BJ (cell line): ENCODE measurements at regions not wholly inside any gene's neighbourhood (a gene's known extent, or its start where the extent isn't known, plus 50 kb on each side); places are given as distances from the start of the nearest gene placed in this dataset.

ENCODE experiments used
- CTCF ChIA-PET: fragments of 350-600 bp; formaldehyde crosslinking; extraction: SDS; loops from one replicate; lab custom pipeline; 2021; ENCODE audit warnings: antibody characterized with exemption, inconsistent platforms; lab: Yijun Ruan, JAX
- POLR2A ChIA-PET: fragments of 300-600 bp; sonication (Branson Sonifier 250); formaldehyde crosslinking; extraction: SDS; loops from one replicate; lab custom pipeline; 2021; ENCODE audit warnings: antibody characterized with exemption; lab: Charles Lee
- DNase-seq: peaks from one replicate; pipeline ENCODE4 v3.0.0-alpha.2; 2011; ENCODE audit warnings: low read depth
- H3K27me3 ChIP-seq: 2 replicates; pipeline ENCODE4 v1.6.0; 2011; ENCODE audit warnings: low read length; ENCODE audit not compliant: control insufficient read depth, insufficient read depth
- H3K36me3 ChIP-seq: 2 replicates; pipeline ENCODE4 v1.5.1; 2011; ENCODE audit warnings: low read length; ENCODE audit not compliant: control insufficient read depth, insufficient read depth
- H3K4me3 ChIP-seq: 2 replicates; pipeline ENCODE4 v1.5.1; 2011; ENCODE audit warnings: low read depth, mild to moderate bottlenecking, control low read depth, low read length
- TF ChIP-seq, protein P1 (sequence below): IDR thresholded peaks from 2 replicates; pipeline ENCODE4 v1.5.1; 2011; ENCODE audit warnings: low read depth, mild to moderate bottlenecking, control low read depth, inconsistent platforms, low read length, moderate library complexity; ENCODE audit not compliant: insufficient read depth

DNA sequence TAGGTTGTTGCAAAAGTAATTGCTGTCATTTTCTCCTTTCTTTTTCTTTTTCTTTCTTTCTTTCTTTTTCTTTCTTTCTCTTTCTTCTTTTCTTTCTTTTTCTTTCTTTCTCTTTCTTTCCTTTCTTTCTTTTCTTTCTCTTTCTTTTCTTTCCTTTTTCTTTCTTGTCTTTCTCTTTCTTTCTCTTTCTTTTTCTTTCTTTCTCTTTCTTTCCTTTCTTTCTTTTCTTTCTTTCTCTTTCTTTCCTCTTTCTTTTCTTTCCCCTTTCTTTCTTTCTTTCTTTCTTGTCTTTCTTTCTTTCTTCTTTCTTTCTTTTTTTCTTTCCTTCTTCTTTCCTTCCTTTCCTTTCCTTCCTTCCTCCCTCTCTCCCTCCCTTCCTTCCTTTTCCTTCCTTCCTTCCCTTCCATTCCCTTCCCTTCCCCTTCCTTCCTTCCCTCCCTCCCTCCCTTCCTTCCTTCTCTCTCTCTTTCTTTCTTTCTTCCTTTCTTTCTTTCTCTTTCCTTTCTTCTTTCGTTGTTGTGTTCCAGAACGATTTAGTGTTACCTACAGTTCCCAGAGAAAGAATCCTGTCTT, 178.9 kb downstream of the RPIA start:
- POLR2A ChIA-PET, result no interaction called here
- CTCF ChIA-PET, result interaction anchor here (1.8 kb wide), 1 partner anchor 10 kb away, joined by 8 read pairs; no protein-coding TSS in a partner anchor
- TF ChIP-seq, protein P1, sequence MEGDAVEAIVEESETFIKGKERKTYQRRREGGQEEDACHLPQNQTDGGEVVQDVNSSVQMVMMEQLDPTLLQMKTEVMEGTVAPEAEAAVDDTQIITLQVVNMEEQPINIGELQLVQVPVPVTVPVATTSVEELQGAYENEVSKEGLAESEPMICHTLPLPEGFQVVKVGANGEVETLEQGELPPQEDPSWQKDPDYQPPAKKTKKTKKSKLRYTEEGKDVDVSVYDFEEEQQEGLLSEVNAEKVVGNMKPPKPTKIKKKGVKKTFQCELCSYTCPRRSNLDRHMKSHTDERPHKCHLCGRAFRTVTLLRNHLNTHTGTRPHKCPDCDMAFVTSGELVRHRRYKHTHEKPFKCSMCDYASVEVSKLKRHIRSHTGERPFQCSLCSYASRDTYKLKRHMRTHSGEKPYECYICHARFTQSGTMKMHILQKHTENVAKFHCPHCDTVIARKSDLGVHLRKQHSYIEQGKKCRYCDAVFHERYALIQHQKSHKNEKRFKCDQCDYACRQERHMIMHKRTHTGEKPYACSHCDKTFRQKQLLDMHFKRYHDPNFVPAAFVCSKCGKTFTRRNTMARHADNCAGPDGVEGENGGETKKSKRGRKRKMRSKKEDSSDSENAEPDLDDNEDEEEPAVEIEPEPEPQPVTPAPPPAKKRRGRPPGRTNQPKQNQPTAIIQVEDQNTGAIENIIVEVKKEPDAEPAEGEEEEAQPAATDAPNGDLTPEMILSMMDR, result no peak

DNA sequence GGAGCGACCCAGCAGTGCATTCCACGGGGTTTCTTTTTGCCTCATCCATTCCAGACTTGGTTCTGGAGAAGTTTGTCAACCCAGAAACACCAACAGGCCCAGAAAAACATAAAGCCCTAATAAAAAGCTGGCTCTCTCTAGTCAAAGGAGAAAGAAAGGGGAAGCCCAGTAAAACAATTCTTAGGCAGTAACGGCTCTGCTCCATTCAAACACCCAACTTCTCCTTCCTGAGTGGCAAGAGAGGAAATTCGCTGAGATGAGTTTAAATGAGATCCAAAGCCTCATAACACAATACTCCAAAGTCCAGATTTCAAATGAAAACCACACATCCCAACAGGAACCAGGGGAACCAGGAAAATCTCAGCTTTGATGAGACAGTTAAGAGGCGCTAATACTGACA, 179.9 kb downstream of the RPIA start:
- POLR2A ChIA-PET, result no interaction called here
- TF ChIP-seq, protein P1, result no peak
- no peaks in the 10 kb centered on the region for H3K36me3 ChIP-seq
- H3K27me3 ChIP-seq, result no peaks in the 10 kb centered on the region
- no peak overlapping the region for H3K4me3 ChIP-seq
- no peak for DNase-seq
- CTCF ChIA-PET, result interaction anchor here (0.7 to 1.8 kb wide), 2 partner anchors 9 to 19 kb away, joined by 3 to 8 read pairs; no protein-coding TSS in a partner anchor

More for the DNA sequence above, 178.9 kb downstream of the RPIA start:
- Histone ChIP-seq H3K36me3 (no peaks in the 10 kb centered on the region), H3K27me3 (no peaks in the 10 kb centered on the region), H3K4me3 (no peak overlapping the region)
- DNase-seq, result no peak

DNA sequence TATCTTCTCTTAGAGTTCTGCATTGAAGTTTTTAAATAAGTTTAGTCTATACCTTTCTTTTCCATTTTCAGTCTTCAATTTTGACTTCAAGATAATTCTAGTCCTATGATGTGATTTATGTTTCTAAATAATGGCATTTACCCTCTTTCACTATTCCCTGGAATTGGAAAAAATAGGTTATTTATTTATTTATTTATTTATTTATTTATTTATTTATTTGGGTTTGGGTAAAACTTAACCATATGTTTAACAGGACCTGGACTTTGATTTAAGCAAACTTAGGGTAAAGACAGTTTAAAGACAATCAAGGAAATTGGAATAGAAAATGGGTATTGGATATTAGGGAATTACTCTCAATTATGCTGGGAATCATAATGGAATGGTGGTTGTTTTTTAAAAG, 182.1 kb downstream of the RPIA start:
- DNase-seq, result no peak
- Histone ChIP-seq H3K27me3 (no peaks in the 10 kb centered on the region), H3K36me3 (no peaks in the 10 kb centered on the region), H3K4me3 (no peak overlapping the region)
- CTCF ChIA-PET, result interaction anchor here (0.7 to 2.5 kb wide), 9 partner anchors 8 to 368 kb away, joined by 3 to 10 read pairs (median 4); no protein-coding TSS in a partner anchor
- TF ChIP-seq, protein P1, result no peak
- POLR2A ChIA-PET, result no interaction called here

DNA sequence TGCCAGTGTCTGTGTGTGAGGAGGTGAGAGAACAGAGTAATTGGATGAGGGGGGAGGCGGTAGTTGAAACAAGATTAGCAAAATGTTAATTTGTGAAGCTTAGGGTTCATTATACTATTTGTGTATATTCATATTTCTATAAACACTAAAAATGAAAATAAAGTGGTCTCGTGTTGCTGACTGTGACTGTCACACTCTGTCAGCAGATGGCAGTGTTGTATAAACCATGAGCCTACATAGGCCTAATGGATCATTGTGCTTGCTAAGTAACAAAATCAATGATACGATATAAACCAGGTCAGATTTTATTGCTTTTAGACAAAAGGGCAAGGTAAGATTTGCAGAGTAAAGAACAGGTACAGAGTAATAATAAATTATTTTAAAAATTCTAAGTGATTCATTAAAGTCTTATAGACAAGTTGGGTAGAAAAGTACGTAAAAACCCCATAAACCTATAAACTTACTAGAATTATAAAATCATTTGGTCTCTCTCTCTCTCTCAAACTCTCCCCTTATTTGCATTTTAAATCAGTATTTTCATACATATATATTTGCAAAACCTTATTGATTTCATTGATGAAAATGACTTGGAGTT, 182.7 kb downstream of the RPIA start:
- CTCF ChIA-PET, result interaction anchor here (0.9 to 2.5 kb wide), 7 partner anchors 9 to 126 kb away, joined by 3 to 10 read pairs (median 4); no protein-coding TSS in a partner anchor

DNA sequence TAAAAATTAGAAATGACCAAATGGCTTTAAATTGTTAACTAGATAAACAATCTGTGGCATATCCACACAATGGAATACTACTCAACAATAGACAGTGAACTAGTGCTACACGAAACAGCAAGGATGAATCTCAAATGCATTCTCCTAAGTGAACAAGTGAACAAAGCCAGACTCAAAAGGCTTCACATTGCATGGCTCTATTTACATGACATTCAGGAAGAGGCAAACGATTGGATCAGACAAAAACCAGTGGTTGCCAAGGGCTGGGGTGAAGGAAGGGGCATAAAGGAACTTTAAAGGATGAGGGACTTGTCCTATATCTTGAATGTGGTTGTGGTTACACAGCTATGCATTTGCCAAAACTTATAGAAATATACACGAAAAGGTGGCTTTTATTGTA, 184.3 kb downstream of the RPIA start:
- Histone ChIP-seq H3K36me3 (no peaks in the 10 kb centered on the region), H3K4me3 (no peak overlapping the region), H3K27me3 (no peaks in the 10 kb centered on the region)
- no peak for DNase-seq
- ChIA-PET CTCF (interaction anchor here (1.5 to 1.7 kb wide), 2 partner anchors 10 to 43 kb away, joined by 4 to 5 read pairs; no protein-coding TSS in a partner anchor), POLR2A (no interaction called here)
- TF ChIP-seq, protein P1, result no peak

More for the DNA sequence above, 182.7 kb downstream of the RPIA start:
- Histone ChIP-seq H3K36me3 (no peaks in the 10 kb centered on the region), H3K4me3 (no peak overlapping the region), H3K27me3 (no peaks in the 10 kb centered on the region)
- TF ChIP-seq, protein P1, result peak; percentile 76
- no peak for DNase-seq
- POLR2A ChIA-PET, result no interaction called here
